HG03460 (cell line): ENCODE measurements at regions not wholly inside any gene's neighbourhood (a gene's known extent, or its start where the extent isn't known, plus 50 kb on each side); places are given as distances from the start of the nearest gene placed in this dataset.
A peak's percentile ranks its signal among the peaks of the same experiment; 100 is the strongest.
"Not testable (repeated sequence)": the region's sequence is repeated elsewhere in the genome, so short reads cannot be mapped to it uniquely, and the experiment has no call there.

Experiments used
- ATAC-seq: cut with Tn5 transposase; IDR thresholded peaks from one replicate; pipeline ENCODE4 v1.9.1; 2021; ENCODE audit not compliant: unreplicated experiment

DNA sequence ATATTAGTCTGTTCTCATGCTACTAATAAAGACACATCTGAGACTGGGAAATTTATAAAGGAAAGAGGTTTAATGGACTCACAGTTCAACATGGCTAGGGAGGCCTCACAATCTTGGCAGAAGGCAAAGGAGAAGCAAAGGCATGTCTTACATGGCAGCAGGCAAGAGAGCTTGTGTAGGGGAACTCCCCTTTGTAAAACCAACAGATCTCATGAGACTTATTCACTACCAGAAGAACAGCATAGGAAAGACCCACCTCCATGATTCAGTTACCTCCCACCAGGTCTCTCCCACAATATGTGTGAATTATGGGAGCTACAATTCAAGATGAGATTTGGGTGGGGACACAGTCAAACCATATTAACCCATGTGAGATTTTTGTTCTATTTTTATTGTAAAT is 244.5 kb upstream of the TRIB2 start:
- not testable (repeated sequence) for ATAC-seq

DNA sequence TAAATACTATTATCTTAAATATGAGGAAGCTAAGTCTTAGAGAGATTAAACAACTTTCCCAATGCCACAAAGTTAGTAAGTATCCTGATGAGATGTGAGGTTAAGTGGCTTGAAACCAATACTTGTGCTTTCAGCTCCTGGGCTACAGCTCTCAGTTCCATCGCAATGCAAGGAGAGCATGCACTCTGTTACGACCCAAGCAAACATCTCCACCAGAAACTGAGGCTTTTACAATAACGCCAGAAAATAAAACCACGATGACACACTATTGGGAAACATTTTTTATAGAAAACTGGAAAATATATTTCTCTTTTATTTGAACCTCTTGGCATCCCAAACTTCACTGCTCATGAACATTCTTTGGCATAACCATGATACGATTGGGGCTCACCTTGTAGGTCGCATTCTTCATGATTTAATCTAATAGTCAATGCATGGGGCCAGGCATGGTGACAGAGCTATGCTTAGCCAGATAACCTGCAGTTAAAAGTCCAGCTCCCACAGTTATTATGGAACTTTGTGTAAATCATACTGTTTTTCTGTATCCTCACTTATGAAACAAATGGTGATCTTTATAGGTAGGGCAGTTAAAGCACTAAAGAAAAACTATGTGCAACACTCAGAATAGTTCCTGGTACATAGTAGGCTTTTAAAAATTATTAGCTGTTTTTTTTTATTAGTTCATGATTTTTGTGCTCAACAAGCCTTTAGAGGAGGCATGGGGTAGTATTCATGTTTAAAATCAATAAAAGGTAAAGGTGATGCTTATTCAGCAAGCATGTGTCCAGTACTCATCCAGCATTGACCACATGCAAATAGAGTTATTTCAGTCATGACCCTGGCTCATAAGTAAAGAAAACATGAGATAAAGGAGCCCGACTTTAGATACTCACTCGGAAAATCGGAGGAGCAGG is 238.3 kb upstream of the TRIB2 start:
- ATAC-seq, result no peak

DNA sequence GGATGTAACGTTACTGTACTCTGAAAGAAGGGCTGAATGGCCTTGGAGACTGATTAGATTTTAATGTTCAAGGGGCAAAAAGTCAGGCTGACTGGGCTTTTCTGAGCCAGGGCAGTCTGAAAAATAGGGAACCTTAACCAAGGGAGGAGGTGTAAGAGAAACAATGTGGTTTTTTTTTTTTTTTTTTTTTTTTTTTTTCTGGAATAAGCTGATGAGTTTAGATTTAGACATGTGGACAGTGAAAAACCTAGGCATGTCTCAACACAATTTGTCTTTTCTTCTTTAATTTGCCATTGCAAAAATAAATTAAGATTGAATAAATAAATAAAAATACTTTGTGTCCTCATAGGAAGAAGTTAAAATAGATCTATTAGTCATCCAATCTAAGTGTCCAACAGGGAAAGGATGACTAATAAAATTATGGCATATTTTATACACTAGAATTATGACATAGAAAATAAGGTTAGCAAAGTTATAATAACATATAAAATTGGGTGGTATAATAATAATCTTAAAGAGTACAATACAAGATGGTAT is 237.6 kb upstream of the TRIB2 start:
- no peak for ATAC-seq

DNA sequence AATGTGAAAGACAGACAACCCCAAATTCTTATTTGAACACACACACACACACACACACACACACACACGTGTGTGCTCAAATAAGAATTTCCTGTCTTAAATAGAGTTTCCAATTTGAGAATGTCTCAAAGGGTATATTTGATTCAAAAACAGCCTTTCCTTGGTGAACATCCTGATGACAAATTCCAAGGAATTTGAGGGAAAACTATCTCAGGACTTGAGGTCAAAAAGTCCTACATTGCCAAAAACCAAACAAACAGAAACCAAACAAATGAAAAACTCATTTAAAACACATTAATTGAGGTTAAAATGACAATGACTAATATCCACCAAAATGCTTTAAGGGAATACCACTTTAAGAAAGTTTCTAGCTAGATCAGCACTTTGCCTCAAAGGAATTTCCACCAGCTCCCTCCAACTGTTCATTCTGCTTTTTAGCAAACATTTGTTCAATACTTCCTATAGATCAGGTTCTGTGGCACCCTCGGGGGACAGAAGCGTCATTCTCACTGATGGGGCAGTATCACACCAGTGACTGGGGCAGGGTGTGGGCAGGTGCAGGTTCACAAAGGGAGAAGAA is 232.1 kb upstream of the TRIB2 start:
- no peak for ATAC-seq

DNA sequence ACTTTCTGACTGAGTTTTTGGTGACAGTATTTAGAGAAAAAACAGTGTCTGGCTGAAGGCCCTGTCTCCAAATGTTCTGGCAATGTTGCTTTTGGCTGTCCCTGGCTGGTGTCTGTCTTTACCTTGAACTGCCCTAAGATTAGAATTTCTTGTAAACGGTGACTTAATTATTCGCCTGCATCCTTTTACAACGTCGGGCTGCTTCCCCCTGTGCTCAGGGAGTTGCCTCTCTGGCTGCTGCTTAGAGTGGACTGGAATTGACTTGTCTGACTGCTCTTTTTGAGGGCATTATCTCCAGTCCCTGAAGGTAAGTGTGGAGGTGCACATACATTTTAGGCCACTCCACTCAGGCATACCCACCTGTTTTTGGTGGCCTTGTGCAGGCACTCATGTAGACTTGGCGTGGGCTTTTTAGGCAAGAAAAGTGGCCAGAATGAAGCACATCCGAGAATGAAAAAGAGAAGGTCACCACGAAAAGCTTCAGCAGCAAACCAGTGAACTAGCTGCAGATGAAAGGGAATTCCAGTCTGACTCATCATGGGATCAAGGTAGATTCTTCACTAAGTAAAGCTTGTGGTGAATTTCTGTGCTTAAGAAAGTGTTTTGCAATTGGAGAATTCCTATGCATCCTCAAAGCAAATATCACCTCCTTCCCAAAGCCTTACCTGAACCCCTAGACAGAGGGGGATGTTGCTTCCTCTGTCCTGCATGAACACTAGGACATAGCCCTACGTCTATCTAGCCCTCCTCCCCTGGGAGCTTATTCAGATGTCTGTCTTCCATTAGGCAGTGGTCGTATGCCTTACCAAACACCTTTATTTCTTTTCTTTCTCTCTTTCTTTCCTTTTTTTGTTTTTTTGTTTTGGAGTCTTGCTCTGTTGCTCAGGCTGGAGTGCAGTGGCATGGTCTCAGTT is 230.3 kb upstream of the TRIB2 start:
- no peak for ATAC-seq

DNA sequence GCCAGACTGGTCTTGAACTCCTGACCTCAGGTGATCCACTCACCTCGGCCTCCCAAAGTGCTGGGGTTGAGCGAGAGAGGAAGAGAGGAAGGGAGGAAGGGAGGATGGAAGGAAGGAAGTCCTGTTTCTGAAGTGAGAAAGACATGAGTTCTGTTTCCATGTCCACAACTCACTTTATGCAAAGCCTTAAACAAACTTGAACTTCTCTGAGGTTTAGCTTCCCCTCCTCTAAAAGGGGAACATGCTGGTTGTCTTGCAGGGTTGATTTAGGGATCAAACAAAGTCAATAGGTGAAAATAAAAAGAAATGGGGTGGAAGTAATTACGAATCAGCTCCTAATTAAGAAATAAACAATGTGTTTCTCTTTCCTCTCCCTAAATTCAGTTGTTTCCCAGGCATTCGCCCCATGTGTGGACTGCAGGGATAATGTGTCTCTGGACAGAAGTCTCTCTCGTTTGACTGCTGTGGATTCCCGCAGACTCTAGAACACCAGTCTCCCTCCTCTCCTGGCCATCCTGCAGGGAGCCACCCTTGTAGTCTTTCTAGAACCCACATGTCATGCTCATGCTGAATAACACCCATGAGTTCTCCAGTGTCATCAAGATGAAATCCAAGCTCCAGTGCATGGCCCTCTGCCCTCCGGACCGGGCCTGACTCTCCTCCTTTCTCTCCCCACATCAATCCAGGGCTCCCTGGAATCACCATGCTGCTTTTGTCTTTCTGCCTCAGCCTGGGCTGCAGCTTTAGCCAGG is 229.3 kb upstream of the TRIB2 start:
- no peak for ATAC-seq

DNA sequence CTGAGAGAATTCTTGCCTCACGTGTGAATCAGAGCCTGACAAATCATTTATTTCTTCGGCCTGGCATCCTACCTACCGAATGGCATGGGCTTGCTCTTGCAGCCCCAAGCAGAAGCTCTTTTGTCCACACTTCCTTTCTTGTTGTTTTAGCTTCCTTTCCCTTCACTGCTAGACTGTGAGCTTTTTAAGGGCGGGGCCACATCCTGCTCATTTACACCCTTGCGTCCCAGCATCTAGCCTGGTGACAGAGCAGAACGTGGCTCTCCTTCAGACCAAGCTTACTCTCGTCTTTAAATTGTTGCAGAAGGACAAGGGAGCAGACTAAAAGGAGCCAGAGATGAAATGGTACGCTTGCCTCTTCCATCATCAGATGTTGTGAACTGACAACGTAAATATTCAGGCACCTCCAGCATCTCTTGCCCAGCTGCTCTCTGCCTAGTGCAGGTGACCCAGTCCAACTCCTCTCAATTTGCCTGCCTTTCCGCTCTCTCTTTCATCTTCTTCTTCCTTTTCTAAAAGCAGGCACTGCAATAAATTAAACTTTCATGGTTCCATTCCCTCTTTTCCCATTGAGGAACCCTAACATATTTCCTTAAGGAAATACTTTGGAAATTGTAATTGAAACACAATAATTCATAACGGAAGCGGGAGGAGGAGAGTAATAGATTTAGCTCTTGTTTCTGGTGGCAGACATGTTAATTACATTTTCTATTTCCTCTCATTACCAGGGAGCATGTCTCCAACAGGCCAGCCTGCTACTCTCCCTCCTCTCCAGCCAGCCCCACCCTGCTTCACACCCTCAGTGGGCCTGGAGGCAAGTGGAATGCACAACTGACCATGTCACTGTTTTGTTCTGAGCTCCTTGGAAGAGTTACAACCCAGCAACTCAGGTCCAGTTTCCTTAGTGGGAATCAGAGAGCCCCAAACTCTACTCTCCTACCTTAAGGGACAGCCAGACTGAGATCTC is 228.1 kb upstream of the TRIB2 start:
- ATAC-seq, result no peak

DNA sequence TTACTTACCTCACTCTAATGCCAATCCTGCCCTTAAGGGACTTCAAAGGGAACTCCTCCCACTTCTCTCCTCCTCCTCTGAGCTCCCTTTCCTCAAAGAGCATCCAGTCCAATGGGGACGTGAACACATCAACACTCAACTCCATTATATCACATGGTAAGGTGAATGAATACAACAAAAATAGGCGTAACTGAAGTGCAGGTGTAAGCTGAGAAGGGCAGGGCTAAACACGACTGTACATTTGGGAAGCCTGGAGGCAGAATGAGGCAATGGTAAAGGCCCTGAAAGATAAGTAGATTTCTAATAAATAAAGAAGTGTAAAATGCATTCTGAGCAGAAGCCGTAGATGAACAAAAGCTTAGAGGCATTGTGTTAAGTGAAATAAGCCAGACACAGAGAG is 226.1 kb upstream of the TRIB2 start:
- ATAC-seq, result no peak

DNA sequence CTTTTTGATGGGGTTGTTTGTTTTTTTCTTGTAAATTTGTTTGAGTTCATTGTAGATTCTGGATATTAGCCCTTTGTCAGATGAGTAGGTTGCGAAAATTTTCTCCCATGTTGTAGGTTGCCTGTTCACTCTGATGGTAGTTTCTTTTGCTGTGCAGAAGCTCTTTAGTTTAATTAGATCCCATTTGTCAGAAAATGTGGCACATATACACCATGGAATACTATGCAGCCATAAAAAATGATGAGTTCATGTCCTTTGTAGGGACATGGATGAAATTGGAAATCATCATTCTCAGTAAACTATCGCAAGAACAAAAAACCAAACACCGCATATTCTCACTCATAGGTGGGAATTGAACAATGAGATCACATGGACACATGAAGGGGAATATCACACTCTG is 224.4 kb upstream of the TRIB2 start:
- not testable (repeated sequence) for ATAC-seq

DNA sequence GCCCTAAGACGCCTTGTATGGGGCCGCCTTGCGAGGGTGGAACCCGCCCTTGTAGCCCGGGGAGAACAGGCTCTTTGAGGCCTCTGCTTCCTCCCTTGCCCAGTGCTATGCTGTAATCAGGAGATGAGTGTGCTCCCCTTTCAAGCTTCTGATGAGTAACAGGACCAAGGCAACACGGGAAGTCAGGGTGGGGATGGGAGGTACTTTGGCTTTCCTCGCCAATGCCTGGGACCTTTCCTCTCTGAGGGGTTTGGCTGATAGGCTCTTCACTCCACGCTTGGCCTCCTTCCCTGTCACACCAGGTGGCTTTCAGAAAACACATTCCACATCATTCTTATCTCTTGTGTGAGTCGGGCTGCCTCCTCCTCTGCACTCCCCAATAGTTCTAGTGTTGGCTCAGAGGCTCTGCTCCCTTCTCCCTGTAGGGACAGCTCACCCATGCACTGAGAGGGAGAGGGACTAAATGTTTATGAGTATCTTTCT is 223.7 kb upstream of the TRIB2 start:
- ATAC-seq, result no peak

DNA sequence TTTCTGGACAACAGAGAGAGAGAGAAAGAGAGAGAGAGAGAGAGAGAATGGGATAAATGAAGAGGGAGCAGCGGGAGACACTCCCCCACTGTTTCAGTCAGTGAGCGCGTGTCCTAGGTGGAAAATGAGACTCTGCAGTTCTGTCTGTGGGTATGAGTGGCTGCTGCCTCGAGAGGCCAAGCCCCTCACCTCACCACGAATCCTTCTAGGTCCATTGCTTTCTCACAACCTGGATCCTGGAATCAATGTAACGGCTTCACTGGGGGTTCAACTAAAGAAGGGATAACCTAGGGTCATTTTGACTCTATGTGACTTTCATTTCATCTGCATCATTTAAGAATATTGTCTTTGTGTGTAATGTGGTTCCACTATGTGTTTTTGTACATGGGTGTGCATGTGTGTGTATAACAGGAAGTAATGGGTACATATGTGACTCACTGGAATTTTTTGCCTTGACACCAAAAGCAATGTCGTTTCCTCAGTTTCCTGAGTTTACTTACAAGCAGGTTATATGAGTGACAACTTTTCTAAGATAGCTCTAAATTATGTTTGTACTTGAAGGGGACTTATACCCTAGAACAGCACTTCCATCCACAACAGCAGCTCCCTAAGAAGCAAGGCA is 221.4 kb upstream of the TRIB2 start:
- ATAC-seq, result no peak

DNA sequence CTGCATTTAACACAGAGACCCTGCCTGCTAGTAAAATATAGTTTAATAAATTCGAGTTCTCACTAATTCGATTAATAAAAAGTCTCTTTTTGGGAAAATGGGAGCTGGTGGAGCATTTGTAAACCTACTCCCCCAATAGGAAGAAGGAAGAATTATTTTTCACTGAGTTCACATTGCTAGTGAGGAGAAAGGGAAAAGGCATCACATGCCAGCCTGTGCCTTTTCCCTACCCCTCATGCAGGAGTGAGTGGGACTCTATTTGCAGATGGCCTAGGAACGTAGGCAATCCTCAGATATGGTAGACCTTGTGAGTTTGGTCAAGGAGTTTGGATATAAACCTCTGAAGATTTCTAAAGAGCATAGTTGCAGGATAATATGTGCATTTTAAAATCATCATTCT is 218.4 kb upstream of the TRIB2 start:
- no peak for ATAC-seq

DNA sequence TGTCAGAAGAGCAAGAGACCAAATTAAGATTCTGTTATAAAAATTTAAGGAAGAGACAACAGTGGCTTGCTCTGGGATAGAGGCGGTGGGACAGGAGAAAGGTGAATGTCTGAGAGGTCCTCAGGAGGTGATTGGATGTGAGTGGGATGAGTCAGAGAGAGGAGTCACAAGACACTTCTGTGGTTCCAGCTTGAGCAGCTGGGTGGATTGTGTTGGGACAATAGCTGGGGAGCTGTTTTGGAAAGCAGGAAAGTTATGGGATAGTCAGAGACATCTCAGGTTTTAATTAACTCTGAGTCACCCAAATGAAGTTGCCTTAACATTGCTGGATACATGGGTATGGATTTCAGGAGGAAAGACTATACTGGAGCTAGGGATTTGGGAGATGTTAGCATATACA is 218.0 kb upstream of the TRIB2 start:
- no peak for ATAC-seq

DNA sequence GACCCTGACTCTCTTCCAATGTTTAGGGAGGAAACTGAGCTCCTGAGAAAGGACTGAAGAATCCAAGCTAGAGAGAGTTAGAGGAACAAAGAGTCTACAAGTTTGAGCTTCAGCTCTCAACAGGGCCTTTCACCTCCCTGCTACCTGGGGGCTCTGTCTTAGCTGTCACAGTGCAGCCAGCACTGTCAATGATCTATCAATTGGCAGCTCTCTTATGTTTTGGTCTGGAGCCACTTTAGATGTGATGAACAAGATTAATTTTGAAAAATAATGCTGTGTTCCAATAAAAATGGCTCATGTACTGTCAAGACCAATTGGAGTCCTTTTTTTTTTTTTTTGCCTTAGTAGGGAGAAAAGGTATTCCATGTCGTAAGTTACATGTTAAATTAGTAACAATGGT is 215.8 kb upstream of the TRIB2 start:
- no peak for ATAC-seq

DNA sequence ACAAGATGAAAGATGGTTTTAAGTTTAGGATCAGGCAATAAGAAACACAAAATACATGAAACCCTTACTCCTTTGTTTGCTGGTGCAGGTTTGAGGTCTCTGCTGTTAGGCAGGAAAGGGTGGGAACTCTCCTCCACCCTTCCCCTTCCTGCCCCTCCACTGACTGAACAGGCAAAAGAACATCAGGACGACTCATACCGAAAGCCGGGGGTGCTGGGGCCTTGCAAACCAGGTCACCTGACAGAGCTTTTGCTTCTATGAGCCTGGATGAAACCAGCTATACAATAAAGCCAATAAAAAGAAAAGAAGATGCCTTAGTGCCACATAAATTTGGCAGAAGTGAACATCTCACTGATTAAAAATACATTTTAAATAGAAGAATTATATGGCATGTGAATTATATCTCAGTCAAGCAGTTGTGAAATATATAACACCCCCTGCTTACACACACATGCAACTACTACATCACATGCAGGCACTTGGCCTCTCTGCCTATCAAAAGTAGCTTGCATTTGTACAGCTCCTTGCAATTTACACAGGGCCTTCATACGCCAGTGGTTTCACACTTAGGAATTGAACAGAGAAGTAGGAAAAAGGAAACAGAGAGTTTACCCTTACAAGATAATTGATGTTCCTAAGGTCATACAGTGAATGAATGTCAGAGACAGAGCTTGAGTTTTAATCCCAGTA is 215.1 kb upstream of the TRIB2 start:
- ATAC-seq, result peak; percentile 92

DNA sequence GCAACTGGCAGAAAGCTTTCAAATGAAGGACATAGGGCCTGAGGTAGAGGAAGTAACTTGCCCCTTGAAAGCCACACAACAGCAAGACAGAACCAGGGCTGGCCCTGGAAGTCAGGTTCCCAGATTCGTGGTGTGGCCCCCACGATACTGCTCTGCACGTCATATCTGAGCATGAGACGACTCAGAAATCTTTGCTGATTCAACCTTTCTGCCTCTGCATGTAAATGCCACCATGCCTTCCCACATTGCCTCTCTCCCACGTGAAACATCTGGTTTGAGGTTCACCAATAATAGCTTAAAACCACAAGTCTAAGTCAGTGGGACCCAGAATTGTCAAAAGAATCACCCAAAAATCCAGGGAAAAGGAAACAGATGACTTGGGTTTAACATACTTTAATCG is 214.0 kb upstream of the TRIB2 start:
- ATAC-seq, result no peak

DNA sequence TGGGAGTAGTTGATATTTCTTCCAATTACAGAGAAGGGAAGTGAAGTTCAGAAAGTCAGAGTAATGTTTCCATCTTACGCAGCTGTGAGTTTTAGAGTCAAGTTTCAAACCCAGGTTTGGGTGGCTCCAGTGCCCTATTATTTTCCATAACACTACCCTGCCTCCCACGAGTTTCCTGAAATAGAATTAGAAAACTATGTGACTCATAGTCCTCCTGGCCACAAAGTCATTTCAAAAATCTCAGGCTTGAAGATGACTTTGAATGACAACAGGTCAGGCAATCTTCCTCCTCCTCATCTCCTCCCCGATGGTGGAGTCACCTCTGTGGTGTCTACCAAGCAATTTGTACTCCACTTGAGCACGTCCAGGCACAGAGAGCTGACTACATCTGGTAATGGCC is 212.3 kb upstream of the TRIB2 start:
- ATAC-seq, result no peak

DNA sequence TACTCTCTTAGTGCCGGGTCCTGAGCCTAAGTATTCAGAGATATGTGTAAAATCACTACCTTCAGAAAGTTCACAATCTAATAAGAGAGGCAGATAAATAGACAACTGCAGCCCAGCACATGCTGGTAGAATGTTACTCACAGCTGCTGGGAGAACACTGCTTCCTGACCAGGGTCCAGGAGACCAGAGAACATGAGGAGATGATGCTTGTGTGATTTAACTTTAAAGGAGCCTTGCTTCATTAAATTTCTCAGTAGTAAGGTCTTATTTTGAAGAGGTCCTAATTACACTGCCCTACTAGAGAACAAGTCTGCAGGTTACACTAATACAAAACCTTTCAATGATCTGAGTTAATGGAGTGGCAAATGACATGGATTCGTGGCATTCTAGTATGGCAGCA is 209.9 kb upstream of the TRIB2 start:
- ATAC-seq, result no peak
